KBM-7 (cell line): ENCODE measurements at regions not wholly inside any gene's neighbourhood (a gene's known extent, or its start where the extent isn't known, plus 50 kb on each side); places are given as distances from the start of the nearest gene placed in this dataset.

Experiments
- DNase-seq: peaks from one replicate; pipeline ENCODE4 v3.0.0-alpha.2; 2015
- in situ Hi-C: fragments of 300-500 bp; cut with MboI; formaldehyde crosslinking; loops from 2 replicates; pipeline ENCODE4 v1.14.3; 2020; ENCODE audit warnings: low sequenced_read_pairs, low pct_unique_long_range_greater_than_20kb, mixed read lengths

GRCh38 chr17:55561973-55562495 lies 50.8 kb upstream of the SMIM36 start:
- DNase-seq = no peak
- in situ Hi-C loops = no loop called here

- no peak for DNase-seq
- in situ Hi-C loops = no loop called here
Observed at GRCh38 chr17:55561316-55561972, 50.2 kb upstream of the SMIM36 start.
